Esophagus squamous epithelium (tissue), 5 donors: ENCODE measurements at regions not wholly inside any gene's neighbourhood (a gene's known extent, or its start where the extent isn't known, plus 50 kb on each side); places are given as distances from the start of the nearest gene placed in this dataset.
"Not testable (repeated sequence)": the region's sequence is repeated elsewhere in the genome, so short reads cannot be mapped to it uniquely, and the experiment has no call there.

Experiments
- DNase-seq: peaks from one replicate; lab custom pipeline; 2025; lab: John Stamatoyannopoulos, UW
- H3K27ac ChIP-seq, 4 donors: fragments of 200-600 bp; sonication (generic); one replicate each; pipeline ENCODE4 v1.5.1; 2016 to 2019; ENCODE audit warnings: mild to moderate bottlenecking in 1 of 4
- H3K27me3 ChIP-seq, 4 donors: fragments of 200-600 bp; sonication (generic); 1 replicate in 3 of 4; 2 replicates in 1 of 4; pipeline versions ENCODE4 v1.5.1 to v1.6.0; 2017 to 2021; ENCODE audit warnings: antibody characterized with exemption in 1 of 4
- H3K36me3 ChIP-seq, 3 donors: fragments of 200-600 bp; sonication (generic); one replicate each; pipeline ENCODE4 v1.5.1; 2016 to 2019
- H3K4me1 ChIP-seq, 3 donors: fragments of 200-600 bp; sonication (generic); one replicate each; pipeline ENCODE4 v1.5.1; 2017 to 2019
- H3K4me3 ChIP-seq, 4 donors: fragments of 200-600 bp; sonication (generic); 1 replicate in 3 of 4; 2 replicates in 1 of 4; pipeline ENCODE4 v1.5.1; 2016 to 2019; ENCODE audit warnings: mild to moderate bottlenecking in 2 of 4, moderate library complexity in 1 of 4
- H3K9me3 ChIP-seq, 3 donors: fragments of 200-600 bp; sonication (generic); one replicate each; pipeline ENCODE4 v1.5.1; 2016 to 2019
- CTCF ChIP-seq, 6 experiments: fragments of 450-650 bp in 4 of 6; fragments of 200-600 bp in 2 of 6; sonication (generic) in 2 of 6; IDR thresholded peaks; one replicate each; pipeline ENCODE4 v1.5.1; 2016 to 2019; ENCODE audit warnings: antibody characterized with exemption in 6 of 6, mild to moderate bottlenecking in 4 of 6, moderate library complexity in 4 of 6
- POLR2A ChIP-seq, 4 donors: fragments of 450-650 bp; IDR thresholded peaks; one replicate each; pipeline ENCODE4 v1.6.1; 2017; ENCODE audit warnings: antibody characterized with exemption in 4 of 4, mild to moderate bottlenecking in 4 of 4, moderate library complexity in 3 of 4
- WGBS, 2 donors: methylation state at CpG; one replicate each; pipeline ENCODE4 v1.1.5; 2018; 5-methylcytosine and 5-hydroxymethylcytosine counted together
- intact Hi-C: fragments of 100-400 bp; cut with DNase I; formaldehyde crosslinking; loops from one replicate; pipeline ENCODE4 v1.15.0; 2022
- donor health status: DM: yes; HTN: yes; CAD: no.

GRCh38 chr9:25017779-25018178 is 472.1 kb upstream of the IZUMO3 start:
- Histone ChIP-seq H3K4me3 (no peak overlapping the region), H3K36me3 (no peaks in the 10 kb centered on the region), H3K27ac (no peak overlapping the region), H3K4me1 (no peaks in the 10 kb centered on the region), H3K9me3 (no peaks in the 10 kb centered on the region), H3K27me3 (no peaks in the 10 kb centered on the region)
- TF ChIP-seq POLR2A (IDR thresholded peaks at IDR 0.05) (no peak), CTCF (IDR thresholded peaks at IDR 0.05) (no peak)
- 70 to 88% methylated on average over 1 of the region's 1 CpG for WGBS, 2 donors
- intact Hi-C loops, result no loop called here
- DNase-seq, result no peak

- Histone ChIP-seq H3K4me1 (no peaks in the 10 kb centered on the region), H3K36me3 (no peaks in the 10 kb centered on the region), H3K27me3 (no peaks in the 10 kb centered on the region), H3K9me3 (no peaks in the 10 kb centered on the region), H3K4me3 (no peak overlapping the region), H3K27ac (no peak overlapping the region)
- DNase-seq, result no peak
- TF ChIP-seq CTCF (IDR thresholded peaks at IDR 0.05), result no peak
- no peak for TF ChIP-seq POLR2A (IDR thresholded peaks at IDR 0.05)
- 71 to 76% methylated on average over 2 of the region's 2 CpGs for WGBS, 2 donors
- intact Hi-C loops, result no loop called here
Measured at GRCh38 chr9:25010027-25010662, 464.4 kb upstream of the IZUMO3 start.

DNA sequence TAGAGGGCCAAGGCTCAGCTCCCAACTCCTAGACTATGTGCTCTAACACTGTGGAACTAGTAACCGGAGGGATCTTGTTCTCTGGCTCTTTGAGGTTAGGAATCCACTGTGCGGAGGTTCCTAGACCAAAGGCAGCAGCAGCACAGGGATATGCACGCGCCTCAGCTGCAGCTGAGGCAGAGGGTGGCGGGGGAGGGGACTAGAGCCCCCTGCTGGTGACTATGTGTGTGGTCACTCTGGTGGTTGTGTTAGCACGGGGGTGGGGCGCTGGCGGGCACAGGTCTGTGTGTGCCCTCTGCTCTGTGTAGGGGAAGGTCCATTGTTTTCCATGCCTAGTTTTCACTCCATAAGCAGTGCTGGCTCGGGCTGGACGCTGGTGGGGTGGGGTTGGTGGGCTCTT is 458.0 kb upstream of the IZUMO3 start:
- Histone ChIP-seq H3K27ac (no peak overlapping the region), H3K4me1 (no peaks in the 10 kb centered on the region), H3K9me3 (peaks cover 0 to 6% (median 0%) of the 10 kb centered on the region in 3 donors), H3K27me3 (no peaks in the 10 kb centered on the region), H3K4me3 (no peak overlapping the region), H3K36me3 (no peaks in the 10 kb centered on the region)
- intact Hi-C loops, result no loop called here
- no peak for DNase-seq
- no peak for TF ChIP-seq CTCF (IDR thresholded peaks at IDR 0.05)
- no peak for TF ChIP-seq POLR2A (IDR thresholded peaks at IDR 0.05)
- 85% methylated on average over 4 of the region's 10 CpGs; no CpG with 5 or more reads in 1 of the 2 donors for WGBS, 2 donors

DNA sequence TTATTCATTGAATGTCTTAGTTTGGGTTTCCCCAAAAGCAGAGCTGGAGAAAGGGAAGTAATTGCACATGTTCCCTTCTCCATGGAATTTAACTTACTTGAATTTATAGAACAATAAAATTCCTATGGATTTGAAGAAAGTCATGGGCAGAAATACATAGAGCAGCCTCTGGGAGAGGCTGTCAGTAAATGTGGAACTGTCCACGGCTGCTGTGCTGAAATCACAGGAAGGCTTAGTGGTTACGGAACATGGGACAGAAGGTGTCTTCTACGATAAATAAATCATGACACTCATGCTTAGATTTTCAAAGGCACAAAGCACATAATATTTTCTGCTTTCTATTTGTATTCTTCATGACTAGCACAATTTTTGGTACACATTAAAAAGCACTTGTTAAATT is 440.6 kb upstream of the IZUMO3 start:
- Histone ChIP-seq H3K27me3 (no peaks in the 10 kb centered on the region), H3K4me3 (no peak overlapping the region), H3K27ac (no peak overlapping the region), H3K4me1 (no peaks in the 10 kb centered on the region), H3K9me3 (no peaks in the 10 kb centered on the region), H3K36me3 (no peaks in the 10 kb centered on the region)
- intact Hi-C loops, result no loop called here
- no peak for DNase-seq
- no peak for TF ChIP-seq POLR2A (IDR thresholded peaks at IDR 0.05)
- TF ChIP-seq CTCF (IDR thresholded peaks at IDR 0.05), result no peak
- WGBS, 2 donors, result 44 to 78% methylated on average over 3 of the region's 3 CpGs

DNA sequence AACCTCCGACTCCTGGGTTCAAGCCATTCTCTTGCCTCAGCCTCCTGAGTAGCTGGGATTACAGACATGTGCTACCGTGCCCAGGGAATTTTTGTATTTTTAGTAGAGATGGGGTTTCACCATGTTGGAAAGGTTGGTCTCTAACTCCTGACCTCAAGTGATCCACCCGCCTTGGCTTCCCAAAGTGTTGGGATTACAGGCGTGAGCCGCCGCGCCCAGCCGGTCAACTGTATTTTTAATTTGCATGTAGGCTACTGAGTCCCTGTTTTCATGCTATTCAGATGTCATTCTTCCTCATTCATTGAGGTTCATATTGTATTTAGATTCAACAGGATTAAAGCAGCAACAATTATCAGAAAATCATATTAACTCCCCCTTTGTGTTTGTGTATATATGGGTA is 425.1 kb upstream of the IZUMO3 start:
- not testable (repeated sequence) for DNase-seq

GRCh38 chr9:24961762-24962161 is 416.1 kb upstream of the IZUMO3 start:
- Histone ChIP-seq H3K36me3 (no peaks in the 10 kb centered on the region), H3K9me3 (no peaks in the 10 kb centered on the region), H3K27me3 (no peaks in the 10 kb centered on the region), H3K27ac (no peak overlapping the region), H3K4me1 (no peaks in the 10 kb centered on the region), H3K4me3 (no peak overlapping the region)
- no peak for DNase-seq
- TF ChIP-seq CTCF (IDR thresholded peaks at IDR 0.05) (no peak), POLR2A (IDR thresholded peaks at IDR 0.05) (no peak)
- intact Hi-C loops, result no loop called here

More for the DNA sequence above, 425.1 kb upstream of the IZUMO3 start:
- H3K4me3 ChIP-seq, H3K4me1 ChIP-seq, H3K9me3 ChIP-seq, intact Hi-C loops, H3K27ac ChIP-seq, H3K36me3 ChIP-seq, H3K27me3 ChIP-seq: not testable (repeated sequence)
- 86 to 89% methylated on average over 8 of the region's 8 CpGs for WGBS, 2 donors
